Esophagus muscularis mucosa (tissue), 4 donors: ENCODE measurements at regions not wholly inside any gene's neighbourhood (a gene's known extent, or its start where the extent isn't known, plus 50 kb on each side); places are given as distances from the start of the nearest gene placed in this dataset.

Experiments used
- DNase-seq: peaks from one replicate; pipeline ENCODE4 v3.0.0-alpha.2; 2017; ENCODE audit errors: extremely low spot score
- H3K27ac ChIP-seq, 4 donors: fragments of 200-600 bp; sonication (generic); replicated peaks in 1 of 4; 1 replicate in 3 of 4; 2 replicates in 1 of 4; pipeline ENCODE4 v1.5.1; 2016 to 2019; ENCODE audit warnings: mild to moderate bottlenecking in 1 of 4
- H3K27me3 ChIP-seq, 4 donors: fragments of 200-600 bp; sonication (generic); one replicate each; pipeline versions ENCODE4 v1.5.1 to v1.6.0; 2016 to 2019
- H3K36me3 ChIP-seq, 4 donors: fragments of 200-600 bp; sonication (generic); one replicate each; pipeline ENCODE4 v1.5.1; 2016 to 2019
- H3K4me1 ChIP-seq, 4 donors: fragments of 200-600 bp; sonication (generic); one replicate each; pipeline ENCODE4 v1.5.1; 2016 to 2019
- H3K4me3 ChIP-seq, 4 donors: fragments of 200-600 bp; sonication (generic); 1 replicate in 2 of 4; 2 replicates in 2 of 4; pipeline ENCODE4 v1.5.1; 2016 to 2019; ENCODE audit warnings: mild to moderate bottlenecking in 4 of 4, moderate library complexity in 1 of 4
- H3K9me3 ChIP-seq, 4 donors: fragments of 200-600 bp; sonication (generic); 1 replicate in 3 of 4; 2 replicates in 1 of 4; pipeline ENCODE4 v1.5.1; 2016 to 2019
- CTCF ChIP-seq, 3 experiments: fragments of 200-600 bp in 2 of 3; fragments of 450-650 bp in 1 of 3; sonication (generic) in 2 of 3; IDR thresholded peaks; one replicate each; pipeline ENCODE4 v1.5.1; 2017 to 2019; ENCODE audit warnings: antibody characterized with exemption in 3 of 3, mild to moderate bottlenecking in 2 of 3, moderate library complexity in 1 of 3
- EP300 ChIP-seq: sonication (generic); formaldehyde crosslinking; IDR thresholded peaks from one replicate; pipeline ENCODE4 v1.6.1; 2017; ENCODE audit warnings: antibody characterized with exemption
- POLR2A ChIP-seq: fragments of 450-650 bp; IDR thresholded peaks from one replicate; pipeline ENCODE4 v1.6.1; 2017; ENCODE audit warnings: antibody characterized with exemption, moderate library complexity, mild to moderate bottlenecking, low read depth
- POLR2AphosphoS5 ChIP-seq, 2 donors: sonication (generic); formaldehyde crosslinking; IDR thresholded peaks; one replicate each; pipeline ENCODE4 v1.6.1; 2017; ENCODE audit warnings: antibody characterized with exemption in 2 of 2
- WGBS: methylation state at CpG from one replicate; pipeline ENCODE4 v1.1.5; 2018; 5-methylcytosine and 5-hydroxymethylcytosine counted together
- intact Hi-C: fragments of 100-400 bp; cut with DNase I; formaldehyde crosslinking; loops from one replicate; pipeline ENCODE4 v1.15.1; 2023

- Histone ChIP-seq H3K27me3 (no peaks in the 10 kb centered on the region), H3K4me3 (no peak overlapping the region), H3K36me3 (no peaks in the 10 kb centered on the region), H3K9me3 (no peaks in the 10 kb centered on the region), H3K27ac (peak overlapping the region; percentile 77 to 86 (median 82)), H3K4me1 (peaks cover 38 to 91% (median 87%) of the 10 kb centered on the region in 4 donors)
- TF ChIP-seq POLR2AphosphoS5 (IDR thresholded peaks at IDR 0.05) (no peak), CTCF (IDR thresholded peaks at IDR 0.05) (no peak), EP300 (no peak), POLR2A (no peak)
- WGBS = 69% methylated on average over 2 of the region's 2 CpGs
- intact Hi-C loops = loop anchor here (5.0 kb wide), 3 partner anchors 100 to 425 kb away; partner anchors contain the start of gene PGRMC2
- no peak for DNase-seq
These were observed 100.2 kb upstream of the PGRMC2 start for GRCh38 chr4:128387600-128388351.

- TF ChIP-seq POLR2AphosphoS5 (IDR thresholded peaks at IDR 0.05) = peak; percentile 85 to 91
- peak in 1 of 3 experiments; percentile 8 for TF ChIP-seq CTCF (IDR thresholded peaks at IDR 0.05)
- no peak for TF ChIP-seq POLR2A
- Histone ChIP-seq H3K4me3 (peak overlapping the region in 3 of 4 donors; percentile 13 to 42 (median 29)), H3K27ac (peak overlapping the region; percentile 77 to 86 (median 82)), H3K27me3 (no peaks in the 10 kb centered on the region), H3K4me1 (peaks cover 38 to 83% (median 80%) of the 10 kb centered on the region in 4 donors), H3K36me3 (no peaks in the 10 kb centered on the region), H3K9me3 (no peaks in the 10 kb centered on the region)
- intact Hi-C loops = loop anchor here (5.0 kb wide), 3 partner anchors 100 to 425 kb away; partner anchors contain the start of gene PGRMC2
- 21% methylated on average over 11 of the region's 15 CpGs for whole genome bisulfite sequencing
- DNase-seq = peak; percentile 98
These were observed 99.4 kb upstream of the PGRMC2 start for GRCh38 chr4:128386761-128387599.

- 23% methylated on average over 3 of the region's 3 CpGs for WGBS
These were observed 98.2 kb upstream of the PGRMC2 start for GRCh38 chr4:128385683-128386304.

More at GRCh38 chr4:128385683-128386304, 98.2 kb upstream of the PGRMC2 start:
- peaks cover 38 to 73% (median 72%) of the 10 kb centered on the region in 4 donors for H3K4me1 ChIP-seq
- no peak for DNase-seq
- intact Hi-C loops = loop anchor here (5.0 kb wide), 3 partner anchors 98 to 427 kb away; partner anchors contain the start of gene PGRMC2
- H3K36me3 ChIP-seq = no peaks in the 10 kb centered on the region
- peak overlapping the region; percentile 77 to 86 (median 82) for H3K27ac ChIP-seq
- no peaks in the 10 kb centered on the region for H3K27me3 ChIP-seq
- TF ChIP-seq POLR2AphosphoS5 (IDR thresholded peaks at IDR 0.05) = peak; percentile 4 to 51
- TF ChIP-seq POLR2A = no peak
- peak in 1 of 3 experiments; percentile 11 for TF ChIP-seq CTCF (IDR thresholded peaks at IDR 0.05)
- no peak for TF ChIP-seq EP300
- H3K9me3 ChIP-seq = no peaks in the 10 kb centered on the region
- peak overlapping the region in 1 of 4 donors; percentile 42 for H3K4me3 ChIP-seq
